SK-N-SH treated with all-trans-retinoic acid at 6 μM for 48 hours (cell line): ENCODE measurements at regions not wholly inside any gene's neighbourhood (a gene's known extent, or its start where the extent isn't known, plus 50 kb on each side); places are given as distances from the start of the nearest gene placed in this dataset.

Experiments
- ATAC-seq: fragments of 200-7000 bp; cut with Tn5 transposase; 3 replicates; pipeline ENCODE4 v1.9.1; 2020; ENCODE audit warnings: mild to moderate bottlenecking, moderate library complexity
- ARNTL ChIP-seq: fragments of 450-650 bp; formaldehyde crosslinking; IDR thresholded peaks from 2 replicates; pipeline ENCODE4 v1.5.0; 2020; ENCODE audit warnings: low read depth, mild to moderate bottlenecking, moderate library complexity, borderline replicate concordance
- CSDC2 ChIP-seq: fragments of 250-450 bp; sonication (Bioruptor Pico); IDR thresholded peaks from 2 replicates; pipeline ENCODE4 v1.5.0; 2020; ENCODE audit warnings: mild to moderate bottlenecking, moderate library complexity
- ESRRG ChIP-seq: fragments of 250-450 bp; sonication (Bioruptor Pico); IDR thresholded peaks from 2 replicates; pipeline ENCODE4 v1.6.1; 2021; ENCODE audit warnings: mild to moderate bottlenecking
- GLIS3 ChIP-seq: fragments of 250-450 bp; sonication (Bioruptor Pico); IDR thresholded peaks from 2 replicates; pipeline ENCODE4 v1.5.0; 2020; ENCODE audit warnings: mild to moderate bottlenecking, moderate library complexity
- ISL1 ChIP-seq: fragments of 250-450 bp; sonication (Bioruptor Pico); IDR thresholded peaks from 2 replicates; pipeline ENCODE4 v2.1.2; 2022; ENCODE audit warnings: mild to moderate bottlenecking, moderate library complexity
- OSR1 ChIP-seq: fragments of 250-450 bp; sonication (Bioruptor Pico); IDR thresholded peaks from 2 replicates; pipeline ENCODE4 v1.8.0; 2022; ENCODE audit warnings: moderate library complexity, mild to moderate bottlenecking, inconsistent platforms
- PPARA ChIP-seq: fragments of 250-450 bp; sonication (Bioruptor Pico); IDR thresholded peaks from 2 replicates; pipeline ENCODE4 v1.5.0; 2020; ENCODE audit warnings: mild to moderate bottlenecking, borderline replicate concordance
- RARB ChIP-seq: fragments of 250-450 bp; sonication (Bioruptor Pico); IDR thresholded peaks from 2 replicates; pipeline ENCODE4 v1.8.0; 2021; ENCODE audit warnings: mild to moderate bottlenecking, moderate library complexity
- SNAI2 ChIP-seq: fragments of 250-450 bp; sonication (Bioruptor Pico); IDR thresholded peaks from 2 replicates; pipeline ENCODE4 v1.5.0; 2020; ENCODE audit warnings: mild to moderate bottlenecking, moderate library complexity
- TCF4 ChIP-seq: fragments of 250-450 bp; sonication (Bioruptor Pico); IDR thresholded peaks from 2 replicates; pipeline ENCODE4 v1.8.0; 2021; ENCODE audit warnings: mild to moderate bottlenecking, moderate library complexity, borderline replicate concordance
- TOX ChIP-seq: fragments of 250-450 bp; sonication (Bioruptor Pico); IDR thresholded peaks from 2 replicates; pipeline ENCODE4 v1.8.0; 2021; ENCODE audit warnings: mild to moderate bottlenecking, moderate library complexity, borderline replicate concordance
- ZC3H10 ChIP-seq: fragments of 250-450 bp; sonication (Bioruptor Pico); IDR thresholded peaks from 2 replicates; pipeline ENCODE4 v1.5.1; 2021; ENCODE audit warnings: mild to moderate bottlenecking, moderate library complexity
- ZFP3 ChIP-seq: fragments of 250-450 bp; sonication (Bioruptor Pico); IDR thresholded peaks from 2 replicates; pipeline ENCODE4 v1.5.0; 2020; ENCODE audit warnings: mild to moderate bottlenecking, moderate library complexity
- ZFP30 ChIP-seq: fragments of 450-650 bp; formaldehyde crosslinking; IDR thresholded peaks from 2 replicates; pipeline ENCODE4 v1.5.0; 2022; ENCODE audit warnings: mild to moderate bottlenecking, moderate library complexity
- ZNF565 ChIP-seq: fragments of 450-650 bp; formaldehyde crosslinking; conservative IDR thresholded peaks from 2 replicates; pipeline ENCODE4 v1.5.0; 2020; ENCODE audit warnings: low read depth, mild to moderate bottlenecking, moderate library complexity
- ZNF70 ChIP-seq: fragments of 450-650 bp; formaldehyde crosslinking; IDR thresholded peaks from 2 replicates; pipeline ENCODE4 v1.5.0; 2020; ENCODE audit warnings: mild to moderate bottlenecking, moderate library complexity
- ZNF8 ChIP-seq: fragments of 450-650 bp; formaldehyde crosslinking; IDR thresholded peaks from 2 replicates; pipeline ENCODE4 v1.5.0; 2020; ENCODE audit warnings: mild to moderate bottlenecking, moderate library complexity
- TF ChIP-seq, protein P1 (sequence below): fragments of 250-450 bp; sonication (Bioruptor Pico); IDR thresholded peaks from 2 replicates; pipeline ENCODE4 v1.8.0; 2020; ENCODE audit warnings: mild to moderate bottlenecking, moderate library complexity, borderline replicate concordance
- TF ChIP-seq, protein P2 (sequence below): fragments of 250-450 bp; sonication (Bioruptor Pico); IDR thresholded peaks from 2 replicates; pipeline ENCODE4 v1.5.1; 2021; ENCODE audit warnings: mild to moderate bottlenecking, moderate library complexity
- TF ChIP-seq, protein P3 (sequence below): fragments of 250-450 bp; sonication (Bioruptor Pico); IDR thresholded peaks from 2 replicates; pipeline ENCODE4 v1.8.0; 2021; ENCODE audit warnings: low read depth, mild to moderate bottlenecking, moderate library complexity, borderline replicate concordance
- TF ChIP-seq, protein P4 (sequence below): fragments of 250-450 bp; sonication (Bioruptor Pico); IDR thresholded peaks from 2 replicates; pipeline ENCODE4 v1.5.1; 2020; ENCODE audit warnings: low read depth, mild to moderate bottlenecking, moderate library complexity

- ATAC-seq, result no peak
- TF ChIP-seq ZNF8 (CRISPR knock-in tag) (no peak), ZFP30 (CRISPR knock-in tag) (no peak), ZNF565 (CRISPR knock-in tag) (no peak), TOX (CRISPR knock-in tag) (no peak)
- TF ChIP-seq, protein P1, sequence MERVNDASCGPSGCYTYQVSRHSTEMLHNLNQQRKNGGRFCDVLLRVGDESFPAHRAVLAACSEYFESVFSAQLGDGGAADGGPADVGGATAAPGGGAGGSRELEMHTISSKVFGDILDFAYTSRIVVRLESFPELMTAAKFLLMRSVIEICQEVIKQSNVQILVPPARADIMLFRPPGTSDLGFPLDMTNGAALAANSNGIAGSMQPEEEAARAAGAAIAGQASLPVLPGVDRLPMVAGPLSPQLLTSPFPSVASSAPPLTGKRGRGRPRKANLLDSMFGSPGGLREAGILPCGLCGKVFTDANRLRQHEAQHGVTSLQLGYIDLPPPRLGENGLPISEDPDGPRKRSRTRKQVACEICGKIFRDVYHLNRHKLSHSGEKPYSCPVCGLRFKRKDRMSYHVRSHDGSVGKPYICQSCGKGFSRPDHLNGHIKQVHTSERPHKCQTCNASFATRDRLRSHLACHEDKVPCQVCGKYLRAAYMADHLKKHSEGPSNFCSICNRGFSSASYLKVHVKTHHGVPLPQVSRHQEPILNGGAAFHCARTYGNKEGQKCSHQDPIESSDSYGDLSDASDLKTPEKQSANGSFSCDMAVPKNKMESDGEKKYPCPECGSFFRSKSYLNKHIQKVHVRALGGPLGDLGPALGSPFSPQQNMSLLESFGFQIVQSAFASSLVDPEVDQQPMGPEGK, result no peak
Measured at GRCh38 chr3:72137865-72138861, 353.2 kb upstream of the PROK2 start.

DNA sequence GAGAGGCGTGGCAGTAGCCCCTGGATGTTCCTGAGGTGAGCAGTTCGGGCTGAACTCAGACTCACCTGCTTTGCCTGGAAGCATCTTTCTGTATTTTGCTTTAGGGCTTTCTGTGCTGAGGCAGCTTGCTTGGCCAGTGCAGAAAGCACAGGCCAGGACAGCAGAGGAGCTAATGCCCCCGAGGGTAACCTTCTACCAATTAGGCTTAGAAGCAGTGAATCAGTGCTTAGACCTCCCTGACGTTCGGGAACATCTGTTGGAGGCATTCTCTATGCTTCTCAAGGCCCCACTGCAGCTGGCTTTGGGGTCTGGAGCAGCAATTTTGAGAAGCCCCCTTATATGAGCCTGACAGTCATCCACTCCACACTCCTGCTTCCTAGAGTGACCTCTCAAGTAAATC is 350.7 kb upstream of the PROK2 start:
- ATAC-seq, result no peak
- TF ChIP-seq, protein P2, sequence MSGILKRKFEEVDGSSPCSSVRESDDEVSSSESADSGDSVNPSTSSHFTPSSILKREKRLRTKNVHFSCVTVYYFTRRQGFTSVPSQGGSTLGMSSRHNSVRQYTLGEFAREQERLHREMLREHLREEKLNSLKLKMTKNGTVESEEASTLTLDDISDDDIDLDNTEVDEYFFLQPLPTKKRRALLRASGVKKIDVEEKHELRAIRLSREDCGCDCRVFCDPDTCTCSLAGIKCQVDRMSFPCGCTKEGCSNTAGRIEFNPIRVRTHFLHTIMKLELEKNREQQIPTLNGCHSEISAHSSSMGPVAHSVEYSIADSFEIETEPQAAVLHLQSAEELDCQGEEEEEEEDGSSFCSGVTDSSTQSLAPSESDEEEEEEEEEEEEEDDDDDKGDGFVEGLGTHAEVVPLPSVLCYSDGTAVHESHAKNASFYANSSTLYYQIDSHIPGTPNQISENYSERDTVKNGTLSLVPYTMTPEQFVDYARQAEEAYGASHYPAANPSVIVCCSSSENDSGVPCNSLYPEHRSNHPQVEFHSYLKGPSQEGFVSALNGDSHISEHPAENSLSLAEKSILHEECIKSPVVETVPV (CRISPR knock-in tag), result no peak
- TF ChIP-seq ZFP3 (CRISPR knock-in tag) (no peak), SNAI2 (CRISPR knock-in tag) (no peak), ZC3H10 (CRISPR knock-in tag) (no peak), CSDC2 (no peak), ZFP30 (CRISPR knock-in tag) (no peak), PPARA (no peak), ZNF70 (CRISPR knock-in tag) (no peak), TOX (CRISPR knock-in tag) (no peak), ESRRG (CRISPR knock-in tag) (no peak), TCF4 (CRISPR knock-in tag) (no peak), OSR1 (no peak)
- TF ChIP-seq, protein P3, sequence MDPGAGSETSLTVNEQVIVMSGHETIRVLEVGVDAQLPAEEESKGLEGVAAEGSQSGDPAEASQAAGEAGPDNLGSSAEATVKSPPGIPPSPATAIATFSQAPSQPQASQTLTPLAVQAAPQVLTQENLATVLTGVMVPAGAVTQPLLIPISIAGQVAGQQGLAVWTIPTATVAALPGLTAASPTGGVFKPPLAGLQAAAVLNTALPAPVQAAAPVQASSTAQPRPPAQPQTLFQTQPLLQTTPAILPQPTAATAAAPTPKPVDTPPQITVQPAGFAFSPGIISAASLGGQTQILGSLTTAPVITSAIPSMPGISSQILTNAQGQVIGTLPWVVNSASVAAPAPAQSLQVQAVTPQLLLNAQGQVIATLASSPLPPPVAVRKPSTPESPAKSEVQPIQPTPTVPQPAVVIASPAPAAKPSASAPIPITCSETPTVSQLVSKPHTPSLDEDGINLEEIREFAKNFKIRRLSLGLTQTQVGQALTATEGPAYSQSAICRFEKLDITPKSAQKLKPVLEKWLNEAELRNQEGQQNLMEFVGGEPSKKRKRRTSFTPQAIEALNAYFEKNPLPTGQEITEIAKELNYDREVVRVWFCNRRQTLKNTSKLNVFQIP (CRISPR knock-in tag), result no peak
- TF ChIP-seq, all 23 proteins: peak for 0

- no peak for ATAC-seq
Measured at GRCh38 chr3:72134989-72135451, 350.1 kb upstream of the PROK2 start.

More at GRCh38 chr3:72134989-72135451, 350.1 kb upstream of the PROK2 start:
- TF ChIP-seq ZNF8 (CRISPR knock-in tag) (no peak), OSR1 (no peak), SNAI2 (CRISPR knock-in tag) (no peak), TCF4 (CRISPR knock-in tag) (no peak), ZNF565 (CRISPR knock-in tag) (no peak), TOX (CRISPR knock-in tag) (no peak), CSDC2 (no peak), ISL1 (no peak), GLIS3 (CRISPR knock-in tag) (no peak), PPARA (no peak), RARB (CRISPR knock-in tag) (no peak), ZC3H10 (CRISPR knock-in tag) (no peak), ESRRG (CRISPR knock-in tag) (no peak), ARNTL (CRISPR knock-in tag) (no peak), ZNF70 (CRISPR knock-in tag) (no peak)
- TF ChIP-seq, protein P2 (CRISPR knock-in tag), result no peak
- TF ChIP-seq, protein P4, sequence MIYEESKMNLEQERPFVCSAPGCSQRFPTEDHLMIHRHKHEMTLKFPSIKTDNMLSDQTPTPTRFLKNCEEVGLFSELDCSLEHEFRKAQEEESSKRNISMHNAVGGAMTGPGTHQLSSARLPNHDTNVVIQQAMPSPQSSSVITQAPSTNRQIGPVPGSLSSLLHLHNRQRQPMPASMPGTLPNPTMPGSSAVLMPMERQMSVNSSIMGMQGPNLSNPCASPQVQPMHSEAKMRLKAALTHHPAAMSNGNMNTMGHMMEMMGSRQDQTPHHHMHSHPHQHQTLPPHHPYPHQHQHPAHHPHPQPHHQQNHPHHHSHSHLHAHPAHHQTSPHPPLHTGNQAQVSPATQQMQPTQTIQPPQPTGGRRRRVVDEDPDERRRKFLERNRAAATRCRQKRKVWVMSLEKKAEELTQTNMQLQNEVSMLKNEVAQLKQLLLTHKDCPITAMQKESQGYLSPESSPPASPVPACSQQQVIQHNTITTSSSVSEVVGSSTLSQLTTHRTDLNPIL (CRISPR knock-in tag), result no peak
